Caco-2 (cell line): ENCODE measurements at regions not wholly inside any gene's neighbourhood (a gene's known extent, or its start where the extent isn't known, plus 50 kb on each side); places are given as distances from the start of the nearest gene placed in this dataset.

Source experiments
- BruUV-seq: library from RNA; stranded (reverse); fragments of 400-500 nt; replicated peaks from 2 replicates; lab custom pipeline; 2021; lab: Mats Ljungman, UMichigan
- CTCF ChIA-PET: fragments of 300-600 bp; sonication (Branson Sonifier 250); formaldehyde crosslinking; loops from one replicate; lab custom pipeline; 2022; ENCODE audit warnings: antibody characterized with exemption; lab: Charles Lee
- POLR2A ChIA-PET: fragments of 300-600 bp; sonication (Branson Sonifier 250); formaldehyde crosslinking; loops from one replicate; lab custom pipeline; 2022; ENCODE audit warnings: antibody characterized with exemption; lab: Charles Lee
- DNase-seq, 2 experiments: peaks; one replicate each; pipeline versions ENCODE4 v3.0.0 to v3.0.0-alpha.2; 2020 to 2022
- H3K27me3 ChIP-seq: replicated peaks from 2 replicates; pipeline ENCODE4 v1.6.0; 2011; ENCODE audit warnings: low read length; ENCODE audit not compliant: control insufficient read depth, insufficient read depth
- H3K36me3 ChIP-seq: 2 replicates; pipeline ENCODE4 v1.5.1; 2011; ENCODE audit warnings: low read length; ENCODE audit not compliant: control insufficient read depth, insufficient read depth
- H3K4me1 ChIP-seq: fragments of 250-450 bp; sonication (Bioruptor Pico); 2 replicates; pipeline ENCODE4 v1.5.1; 2020; ENCODE audit warnings: mild to moderate bottlenecking
- H3K4me3 ChIP-seq: 2 replicates; pipeline ENCODE4 v1.5.1; 2011; ENCODE audit warnings: low read depth, mild to moderate bottlenecking, control low read depth, low read length
- H3K9me3 ChIP-seq: fragments of 250-450 bp; sonication (Bioruptor Pico); 2 replicates; pipeline ENCODE4 v1.5.1; 2020; ENCODE audit warnings: mild to moderate bottlenecking, moderate library complexity
- H3K27ac Mint-ChIP-seq: one replicate; pipeline ENCODE4 v1.8.0; 2022; ENCODE audit warnings: mixed read lengths; ENCODE audit not compliant: unreplicated experiment
- H3K27me3 Mint-ChIP-seq: one replicate; pipeline ENCODE4 v1.8.0; 2022; ENCODE audit warnings: mixed read lengths; ENCODE audit not compliant: insufficient read depth, unreplicated experiment
- H3K36me3 Mint-ChIP-seq: one replicate; pipeline ENCODE4 v1.8.0; 2022; ENCODE audit warnings: mild to moderate bottlenecking, mixed read lengths; ENCODE audit not compliant: insufficient read depth, unreplicated experiment
- H3K4me1 Mint-ChIP-seq: one replicate; pipeline ENCODE4 v1.8.0; 2022; ENCODE audit warnings: low read depth, mixed read lengths; ENCODE audit not compliant: unreplicated experiment
- H3K4me3 Mint-ChIP-seq: one replicate; pipeline ENCODE4 v1.8.0; 2022; ENCODE audit warnings: mild to moderate bottlenecking, moderate library complexity, mixed read lengths; ENCODE audit not compliant: unreplicated experiment
- H3K9me3 Mint-ChIP-seq: one replicate; pipeline ENCODE4 v1.8.0; 2022; ENCODE audit warnings: mixed read lengths; ENCODE audit not compliant: unreplicated experiment
- intact Hi-C: fragments of 100-400 bp; cut with micrococcal nuclease; formaldehyde crosslinking; loops from one replicate; pipeline ENCODE4 v1.10.0; 2022; ENCODE audit not compliant: unreplicated experiment
- TF ChIP-seq, protein P1 (sequence below), 2 experiments: fragments of 200-600 bp in 1 of 2; IDR thresholded peaks; 1 replicate in 1 of 2; 2 replicates in 1 of 2; pipeline versions ENCODE4 v1.5.1 to v1.8.0; 2011 to 2022; ENCODE audit warnings: antibody characterized with exemption in 1 of 2, control low read depth in 1 of 2, inconsistent platforms in 1 of 2, low read depth in 1 of 2, low read length in 1 of 2, mild to moderate bottlenecking in 1 of 2, moderate library complexity in 1 of 2; ENCODE audit not compliant: insufficient read depth in 1 of 2, severe bottlenecking in 1 of 2, unreplicated experiment in 1 of 2

DNA sequence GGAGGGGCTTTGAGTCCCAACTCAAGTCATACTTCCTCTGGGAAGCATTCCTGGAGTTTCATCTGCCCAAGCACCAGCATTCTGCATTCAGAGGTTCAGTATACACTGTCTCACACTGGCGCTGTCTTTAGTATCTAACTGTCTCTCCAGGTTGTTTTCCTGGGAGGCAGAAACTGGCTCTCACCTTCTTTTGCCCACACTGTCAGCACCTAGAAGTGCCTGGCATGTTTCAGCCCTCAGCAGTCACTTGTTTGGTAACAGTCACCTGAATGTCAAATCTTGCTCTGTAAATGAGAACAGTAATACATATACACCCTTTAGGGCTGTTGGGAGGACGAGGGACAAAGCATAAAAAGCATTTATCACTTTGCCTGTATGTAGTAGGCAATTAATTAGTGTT, 339.6 kb downstream of the UQCRFS1 start:
- Mint-ChIP-seq H3K9me3 (no peaks in the 10 kb centered on the region), H3K4me1 (no peaks in the 10 kb centered on the region), H3K36me3 (no peaks in the 10 kb centered on the region), H3K27ac (no peak overlapping the region), H3K27me3 (peaks cover 16% of the 10 kb centered on the region), H3K4me3 (no peak overlapping the region)
- no peak for DNase-seq
- intact Hi-C loops = no loop called here
- ChIA-PET POLR2A (no interaction called here), CTCF (no interaction called here)
- H3K4me3 ChIP-seq = no peak overlapping the region
- H3K36me3 ChIP-seq = no peaks in the 10 kb centered on the region
- TF ChIP-seq, protein P1, sequence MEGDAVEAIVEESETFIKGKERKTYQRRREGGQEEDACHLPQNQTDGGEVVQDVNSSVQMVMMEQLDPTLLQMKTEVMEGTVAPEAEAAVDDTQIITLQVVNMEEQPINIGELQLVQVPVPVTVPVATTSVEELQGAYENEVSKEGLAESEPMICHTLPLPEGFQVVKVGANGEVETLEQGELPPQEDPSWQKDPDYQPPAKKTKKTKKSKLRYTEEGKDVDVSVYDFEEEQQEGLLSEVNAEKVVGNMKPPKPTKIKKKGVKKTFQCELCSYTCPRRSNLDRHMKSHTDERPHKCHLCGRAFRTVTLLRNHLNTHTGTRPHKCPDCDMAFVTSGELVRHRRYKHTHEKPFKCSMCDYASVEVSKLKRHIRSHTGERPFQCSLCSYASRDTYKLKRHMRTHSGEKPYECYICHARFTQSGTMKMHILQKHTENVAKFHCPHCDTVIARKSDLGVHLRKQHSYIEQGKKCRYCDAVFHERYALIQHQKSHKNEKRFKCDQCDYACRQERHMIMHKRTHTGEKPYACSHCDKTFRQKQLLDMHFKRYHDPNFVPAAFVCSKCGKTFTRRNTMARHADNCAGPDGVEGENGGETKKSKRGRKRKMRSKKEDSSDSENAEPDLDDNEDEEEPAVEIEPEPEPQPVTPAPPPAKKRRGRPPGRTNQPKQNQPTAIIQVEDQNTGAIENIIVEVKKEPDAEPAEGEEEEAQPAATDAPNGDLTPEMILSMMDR (IDR thresholded peaks at IDR 0.05; ENCODE audit: insufficient read depth in 1 of 2, low read depth in 1 of 2, low read length in 1 of 2, severe bottlenecking in 1 of 2, unreplicated experiment in 1 of 2) = no peak
- BruUV-seq = no TSS peak
- H3K4me1 ChIP-seq = no peaks in the 10 kb centered on the region
- H3K9me3 ChIP-seq = no peaks in the 10 kb centered on the region; the same call in 1 of the 2 replicates
- H3K27me3 ChIP-seq = no peaks in the 10 kb centered on the region

DNA sequence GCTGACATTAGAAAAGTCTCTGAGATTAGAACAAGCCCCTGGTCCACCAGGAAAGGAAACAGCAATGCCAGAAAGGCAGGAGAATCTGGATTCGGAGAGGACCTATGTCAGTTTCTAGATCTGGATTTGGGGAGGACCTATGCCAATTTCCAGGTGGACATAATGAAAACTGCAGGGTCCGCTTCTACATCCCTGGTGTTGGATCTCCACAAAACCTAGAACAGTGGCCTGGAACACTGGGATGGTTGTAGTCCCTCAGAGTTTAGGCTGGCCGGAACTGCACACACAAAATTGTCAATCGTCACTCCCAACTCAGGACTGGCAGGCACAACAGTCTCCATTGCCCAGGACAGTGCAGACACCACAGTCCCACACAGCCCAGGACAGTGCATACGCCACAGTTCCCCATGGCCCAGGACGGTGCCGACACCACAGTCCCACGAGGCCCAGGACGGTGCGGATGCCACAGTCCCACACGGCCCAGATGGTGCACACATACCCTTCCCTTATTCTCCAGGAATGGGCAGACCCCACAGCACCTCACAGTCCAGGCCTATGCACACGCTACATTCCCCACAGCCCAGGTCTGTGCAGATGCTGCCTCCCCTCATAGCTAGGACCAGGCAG, 341.7 kb downstream of the UQCRFS1 start:
- TF ChIP-seq, protein P1 (IDR thresholded peaks at IDR 0.05; ENCODE audit: insufficient read depth in 1 of 2, low read depth in 1 of 2, low read length in 1 of 2, severe bottlenecking in 1 of 2, unreplicated experiment in 1 of 2) = no peak

DNA sequence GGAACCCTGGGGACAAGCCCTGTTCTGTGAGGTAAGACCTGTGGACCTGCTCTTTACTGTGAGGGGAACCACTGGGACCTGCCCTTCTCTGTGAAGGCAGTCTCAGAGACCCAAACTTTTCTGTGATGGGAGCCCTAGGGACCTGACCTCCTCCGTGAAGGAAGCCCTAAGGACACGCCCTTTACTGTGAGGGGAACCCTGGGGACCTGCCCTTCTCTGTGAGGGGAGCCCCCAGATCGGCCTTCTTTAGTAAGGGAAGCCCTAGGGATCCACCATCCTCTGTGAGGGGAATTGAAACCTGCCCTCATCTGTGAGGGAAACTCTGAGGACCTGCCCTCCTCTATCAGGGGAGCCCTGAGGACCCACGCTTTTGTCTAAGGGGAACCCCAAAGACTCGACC, 343.5 kb downstream of the UQCRFS1 start:
- H3K27me3 Mint-ChIP-seq = peaks cover 14% of the 10 kb centered on the region
- no peak overlapping the region for H3K4me3 Mint-ChIP-seq
- ChIA-PET POLR2A (no interaction called here), CTCF (no interaction called here)
- TF ChIP-seq, protein P1 (IDR thresholded peaks at IDR 0.05; ENCODE audit: insufficient read depth in 1 of 2, low read depth in 1 of 2, low read length in 1 of 2, severe bottlenecking in 1 of 2, unreplicated experiment in 1 of 2) = no peak
- Histone ChIP-seq H3K9me3 (no peaks in the 10 kb centered on the region; the same call in 1 of the 2 replicates), H3K4me1 (no peaks in the 10 kb centered on the region), H3K4me3 (no peak overlapping the region), H3K36me3 (no peaks in the 10 kb centered on the region), H3K27me3 (no peaks in the 10 kb centered on the region)
- BruUV-seq = no TSS peak
- H3K4me1 Mint-ChIP-seq = no peaks in the 10 kb centered on the region
- H3K9me3 Mint-ChIP-seq = no peaks in the 10 kb centered on the region
- H3K36me3 Mint-ChIP-seq = no peaks in the 10 kb centered on the region
- H3K27ac Mint-ChIP-seq = no peak overlapping the region
- intact Hi-C loops = no loop called here
- DNase-seq = no peak

More for the DNA sequence above, 341.7 kb downstream of the UQCRFS1 start:
- no peak overlapping the region for H3K4me3 ChIP-seq
- BruUV-seq = no TSS peak
- H3K9me3 Mint-ChIP-seq = no peaks in the 10 kb centered on the region
- CTCF ChIA-PET = no interaction called here
- H3K36me3 ChIP-seq = no peaks in the 10 kb centered on the region
- H3K4me3 Mint-ChIP-seq = no peak overlapping the region
- H3K9me3 ChIP-seq = no peaks in the 10 kb centered on the region; the same call in 1 of the 2 replicates
- H3K27me3 ChIP-seq = no peaks in the 10 kb centered on the region
- peaks cover 16% of the 10 kb centered on the region for H3K27me3 Mint-ChIP-seq
- intact Hi-C loops = no loop called here
- POLR2A ChIA-PET = no interaction called here
- no peaks in the 10 kb centered on the region for H3K36me3 Mint-ChIP-seq
- DNase-seq = no peak
- no peaks in the 10 kb centered on the region for H3K4me1 Mint-ChIP-seq
- no peak overlapping the region for H3K27ac Mint-ChIP-seq
- H3K4me1 ChIP-seq = no peaks in the 10 kb centered on the region
